GM20000 (cell line): ENCODE measurements at regions not wholly inside any gene's neighbourhood (a gene's known extent, or its start where the extent isn't known, plus 50 kb on each side); places are given as distances from the start of the nearest gene placed in this dataset.

ENCODE experiments used
- DNase-seq: peaks from one replicate; pipeline ENCODE4 v3.0.0; 2012; ENCODE audit warnings: low spot score
- CTCF ChIP-seq: IDR thresholded peaks from 2 replicates; pipeline ENCODE4 v1.5.1; 2012; ENCODE audit warnings: mild to moderate bottlenecking, control low read depth; ENCODE audit errors: extremely low read depth, missing control alignments

- no peak for DNase-seq
- no peak for TF ChIP-seq CTCF
Measured at GRCh38 chr20:25750220-25750764, 53.6 kb upstream of the ZNF337 start.

- no peak for DNase-seq
Measured at GRCh38 chr20:25749649-25750048, 53.0 kb upstream of the ZNF337 start.

More at GRCh38 chr20:25749649-25750048, 53.0 kb upstream of the ZNF337 start:
- TF ChIP-seq CTCF: no peak
